DOHH2 (cell line): ENCODE measurements at regions not wholly inside any gene's neighbourhood (a gene's known extent, or its start where the extent isn't known, plus 50 kb on each side); places are given as distances from the start of the nearest gene placed in this dataset.
"Not testable (repeated sequence)": the region's sequence is repeated elsewhere in the genome, so short reads cannot be mapped to it uniquely, and the experiment has no call there.

Experiments
- CTCF ChIP-seq: fragments of 200-600 bp; sonication (generic); IDR thresholded peaks from one replicate; pipeline ENCODE4 v1.5.1; 2014; ENCODE audit warnings: antibody characterized with exemption, mild to moderate bottlenecking, low read depth, low read length; ENCODE audit not compliant: poor library complexity, severe bottlenecking
- EZH2phosphoT487 ChIP-seq: fragments of 200-600 bp; sonication (generic); IDR thresholded peaks from 2 replicates; pipeline ENCODE4 v1.6.1; 2017; ENCODE audit warnings: borderline replicate concordance, mild to moderate bottlenecking, antibody characterized with exemption, low read length, moderate library complexity, mixed read lengths

DNA sequence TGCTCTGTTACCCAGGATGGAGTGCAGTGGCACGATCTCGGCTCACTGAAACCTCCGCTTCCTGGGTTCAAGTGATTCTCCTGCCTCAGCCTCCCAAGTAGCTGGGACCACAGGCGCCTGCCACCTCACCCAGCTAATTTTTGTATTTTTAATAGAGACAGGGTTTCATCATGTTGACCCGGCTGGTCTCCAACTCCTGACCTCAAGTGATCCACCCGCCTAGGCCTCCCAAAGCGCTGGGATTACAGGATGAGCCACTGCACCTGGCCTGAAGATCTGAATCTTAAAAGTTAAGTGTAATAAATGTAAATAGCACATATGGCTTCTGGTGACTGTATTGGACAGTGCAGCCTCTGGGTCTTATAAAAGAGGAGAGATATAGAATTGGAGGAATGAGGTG, 74.2 kb upstream of the NOX3 start:
- TF ChIP-seq CTCF, EZH2phosphoT487: not testable (repeated sequence)
